ENCODE measurements at regions not wholly inside any gene's neighbourhood (a gene's known extent, or its start where the extent isn't known, plus 50 kb on each side); places are given as distances from the start of the nearest gene placed in this dataset.

DNA sequence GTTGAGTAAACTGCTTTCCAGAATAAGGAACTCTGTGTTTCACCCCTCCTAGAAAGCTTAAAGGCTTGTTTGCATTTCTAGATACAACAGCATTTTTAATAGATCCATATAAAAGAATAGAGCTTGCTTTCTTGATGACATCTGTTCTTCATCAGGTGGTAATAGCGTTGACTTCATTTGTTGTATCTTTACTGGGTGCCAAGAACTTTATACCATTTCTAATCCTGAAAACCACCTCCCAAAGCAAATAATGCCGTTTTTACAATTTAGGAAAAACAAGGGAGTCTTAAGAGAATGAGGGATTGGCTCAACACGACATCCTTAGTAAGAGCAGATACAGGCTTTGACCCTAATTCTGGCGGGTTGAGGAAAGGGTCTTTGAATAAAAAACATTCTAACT is 993.4 kb downstream of the TYW1 start:
- no peak for DNase-seq (ENCODE audit: low read depth)
- H3K4me3 ChIP-seq (ENCODE audit: low read depth, low read length) = no peak overlapping the region
- TF ChIP-seq CTCF (IDR thresholded peaks at IDR 0.05; ENCODE audit: control insufficient read depth, extremely low read depth, insufficient read depth) = no peak

- no peak for TF ChIP-seq CTCF (IDR thresholded peaks at IDR 0.05; ENCODE audit: control insufficient read depth, extremely low read depth, insufficient read depth)
- DNase-seq (ENCODE audit: low read depth) = no peak
These were observed 994.1 kb downstream of the TYW1 start for GRCh38 chr7:67990716-67991115.

GRCh38 chr7:67992287-67992686 is 995.7 kb downstream of the TYW1 start:
- no peak for DNase-seq (ENCODE audit: low read depth)
- H3K4me3 ChIP-seq (ENCODE audit: low read depth, low read length) = no peak overlapping the region
- TF ChIP-seq CTCF (IDR thresholded peaks at IDR 0.05; ENCODE audit: control insufficient read depth, extremely low read depth, insufficient read depth) = no peak

More at GRCh38 chr7:67990716-67991115, 994.1 kb downstream of the TYW1 start:
- H3K4me3 ChIP-seq (ENCODE audit: low read depth, low read length) = no peak overlapping the region

DNA sequence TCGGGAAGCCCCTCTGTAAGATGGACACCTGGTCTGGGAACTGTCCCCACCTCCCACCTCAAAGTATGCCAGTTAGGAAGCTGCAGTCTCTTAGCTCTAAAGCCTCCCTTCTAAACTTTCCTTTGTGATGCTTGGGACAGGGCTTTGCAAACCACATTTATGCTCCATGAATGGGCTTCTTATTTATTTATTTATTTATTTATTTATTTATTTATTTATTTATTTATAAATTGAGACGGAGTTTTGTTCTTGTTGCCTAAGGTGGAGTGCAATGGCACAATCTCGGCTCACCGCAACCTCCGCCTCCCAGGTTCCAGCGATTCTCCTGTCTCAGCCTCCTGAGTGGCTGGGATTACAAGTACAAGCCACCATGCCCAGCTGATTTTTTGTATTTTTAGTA is 1009.4 kb downstream of the TYW1 start:
- H3K4me3 ChIP-seq (ENCODE audit: low read depth, low read length) = no peak overlapping the region
- no peak for TF ChIP-seq CTCF (IDR thresholded peaks at IDR 0.05; ENCODE audit: control insufficient read depth, extremely low read depth, insufficient read depth)
- no peak for DNase-seq (ENCODE audit: low read depth)

GRCh38 chr7:68006619-68007018 is 1010.0 kb downstream of the TYW1 start:
- no peak for DNase-seq (ENCODE audit: low read depth)
- no peak for TF ChIP-seq CTCF (IDR thresholded peaks at IDR 0.05; ENCODE audit: control insufficient read depth, extremely low read depth, insufficient read depth)
- no peak overlapping the region for H3K4me3 ChIP-seq (ENCODE audit: low read depth, low read length)

DNA sequence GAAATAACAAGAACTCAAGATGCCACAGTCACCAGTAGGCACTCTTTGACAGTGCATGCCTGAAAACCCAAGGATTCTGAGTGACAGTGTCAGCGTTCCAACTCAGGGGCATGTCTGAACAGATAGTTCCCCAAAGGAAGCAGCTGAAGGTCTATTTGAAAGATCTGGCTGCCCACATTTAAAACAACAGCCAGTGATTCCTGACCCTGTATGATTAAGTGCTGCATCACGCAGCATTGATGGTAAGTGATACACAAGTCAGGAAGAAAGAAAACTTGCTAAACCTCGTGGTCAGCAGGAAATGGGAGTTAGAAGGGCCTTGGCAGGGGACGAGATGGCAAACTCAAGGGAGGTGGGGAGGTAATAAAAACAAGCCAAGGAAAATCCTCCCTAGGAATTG is 1013.1 kb downstream of the TYW1 start:
- no peak for DNase-seq (ENCODE audit: low read depth)
- no peak overlapping the region for H3K4me3 ChIP-seq (ENCODE audit: low read depth, low read length)
- no peak for TF ChIP-seq CTCF (IDR thresholded peaks at IDR 0.05; ENCODE audit: control insufficient read depth, extremely low read depth, insufficient read depth)

- DNase-seq (ENCODE audit: low read depth) = no peak
- no peak overlapping the region for H3K4me3 ChIP-seq (ENCODE audit: low read depth, low read length)
- no peak for TF ChIP-seq CTCF (IDR thresholded peaks at IDR 0.05; ENCODE audit: control insufficient read depth, extremely low read depth, insufficient read depth)
These were observed 1017.6 kb downstream of the TYW1 start for GRCh38 chr7:68014031-68014736.

All from LNCaP clone FGC (cell line).